NCI-H187 (cell line): ENCODE measurements at regions not wholly inside any gene's neighbourhood (a gene's known extent, or its start where the extent isn't known, plus 50 kb on each side); places are given as distances from the start of the nearest gene placed in this dataset.
"Not testable (repeated sequence)": the region's sequence is repeated elsewhere in the genome, so short reads cannot be mapped to it uniquely, and the experiment has no call there.

Experiments
- DNase-seq, 2 experiments: peaks; one replicate each; lab custom pipeline; 2025; lab: John Stamatoyannopoulos, UW

GRCh38 chr5:1748271-1748670 lies 51.4 kb downstream of the MRPL36 start:
- no peak for DNase-seq

DNA sequence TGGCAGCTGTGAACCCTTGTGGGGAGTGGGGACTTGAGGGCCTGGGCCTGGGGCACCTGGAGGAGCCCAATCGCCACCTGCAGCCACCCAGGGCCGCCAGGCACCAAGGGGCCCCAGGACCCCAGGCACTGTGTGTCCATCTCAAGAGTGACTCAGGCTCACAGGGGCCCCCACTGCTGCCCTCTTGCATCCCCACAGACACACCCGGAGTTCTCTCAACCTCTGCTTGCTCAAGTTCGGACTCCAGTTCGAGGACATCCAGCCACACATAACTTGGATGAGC lies 51.9 kb downstream of the MRPL36 start:
- DNase-seq, result no peak

- DNase-seq, result no peak
Observed at GRCh38 chr5:1747079-1747802, 52.4 kb downstream of the MRPL36 start.

DNA sequence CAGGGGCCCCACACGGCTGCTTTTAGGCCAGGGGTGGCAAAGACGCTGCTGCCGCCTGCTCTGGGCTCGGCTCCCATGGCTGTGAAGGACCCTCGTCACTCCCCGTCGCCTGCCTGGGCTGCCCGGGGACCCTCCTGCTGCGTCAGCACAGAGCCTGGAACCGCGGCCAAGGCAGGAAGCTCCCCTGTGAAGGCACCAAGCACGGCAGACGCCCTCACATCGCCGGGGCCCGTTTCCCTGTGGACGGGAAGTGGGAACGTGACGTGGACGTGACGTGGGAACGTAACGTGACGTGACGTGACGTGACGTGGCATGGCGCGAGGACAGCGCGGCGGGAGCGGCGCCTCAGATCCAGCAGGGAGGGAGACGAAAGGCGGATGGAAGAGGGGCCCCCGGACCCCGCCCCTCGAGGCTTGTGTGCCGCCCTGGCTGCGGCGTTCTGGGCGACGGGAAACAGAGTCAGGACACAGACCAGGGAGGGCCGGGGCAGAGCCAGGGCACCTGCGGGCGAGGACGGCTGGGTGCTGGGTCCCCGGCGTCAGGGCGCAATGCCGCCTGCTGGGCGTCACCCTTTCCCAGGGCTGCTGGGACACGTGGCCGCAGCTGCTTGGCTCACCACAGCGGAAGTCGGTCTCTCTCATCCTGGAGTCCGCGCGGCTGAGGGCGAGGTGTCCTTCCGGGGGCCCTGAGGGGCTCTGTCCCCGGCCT lies 53.1 kb downstream of the MRPL36 start:
- DNase-seq, result no peak

- no peak for DNase-seq
Observed at GRCh38 chr5:1745796-1746370, 53.8 kb downstream of the MRPL36 start.

DNA sequence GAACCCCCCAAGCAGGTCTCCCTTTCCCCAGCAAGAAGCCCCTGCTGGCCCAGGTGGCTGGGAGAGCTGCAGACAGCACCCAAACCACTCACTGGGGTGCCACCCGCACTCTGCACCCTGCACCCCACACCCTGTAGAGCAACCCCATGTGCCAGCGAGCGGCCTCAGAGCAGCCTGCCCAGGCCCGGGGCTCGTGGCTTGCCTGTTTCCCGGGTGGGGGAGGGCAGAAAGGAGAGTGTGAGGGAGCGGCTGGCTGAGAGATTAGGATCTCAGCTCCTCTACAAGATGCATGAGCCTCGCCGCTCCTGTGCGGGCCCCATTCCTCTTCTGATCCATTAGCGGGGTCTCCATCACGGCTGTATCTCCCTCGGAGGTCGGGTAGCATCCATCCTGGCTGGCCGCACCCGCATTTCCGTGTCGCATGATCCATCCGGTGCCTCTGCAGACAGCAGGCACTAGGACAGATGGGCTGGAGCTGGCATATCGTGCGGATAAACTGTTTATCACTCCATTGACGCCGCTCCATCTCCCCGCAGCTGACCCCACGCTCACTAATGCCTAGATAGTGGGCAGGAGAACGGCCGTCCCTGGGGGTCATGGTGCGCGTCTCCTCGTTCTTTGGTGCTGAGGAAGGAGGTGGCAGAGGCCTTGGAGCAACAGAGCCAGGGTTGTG lies 54.4 kb downstream of the MRPL36 start:
- DNase-seq, result no peak

GRCh38 chr5:1744393-1745122 lies 55.1 kb downstream of the MRPL36 start:
- no peak for DNase-seq

- DNase-seq, result no peak
Observed at GRCh38 chr5:1743769-1744085, 55.9 kb downstream of the MRPL36 start.

DNA sequence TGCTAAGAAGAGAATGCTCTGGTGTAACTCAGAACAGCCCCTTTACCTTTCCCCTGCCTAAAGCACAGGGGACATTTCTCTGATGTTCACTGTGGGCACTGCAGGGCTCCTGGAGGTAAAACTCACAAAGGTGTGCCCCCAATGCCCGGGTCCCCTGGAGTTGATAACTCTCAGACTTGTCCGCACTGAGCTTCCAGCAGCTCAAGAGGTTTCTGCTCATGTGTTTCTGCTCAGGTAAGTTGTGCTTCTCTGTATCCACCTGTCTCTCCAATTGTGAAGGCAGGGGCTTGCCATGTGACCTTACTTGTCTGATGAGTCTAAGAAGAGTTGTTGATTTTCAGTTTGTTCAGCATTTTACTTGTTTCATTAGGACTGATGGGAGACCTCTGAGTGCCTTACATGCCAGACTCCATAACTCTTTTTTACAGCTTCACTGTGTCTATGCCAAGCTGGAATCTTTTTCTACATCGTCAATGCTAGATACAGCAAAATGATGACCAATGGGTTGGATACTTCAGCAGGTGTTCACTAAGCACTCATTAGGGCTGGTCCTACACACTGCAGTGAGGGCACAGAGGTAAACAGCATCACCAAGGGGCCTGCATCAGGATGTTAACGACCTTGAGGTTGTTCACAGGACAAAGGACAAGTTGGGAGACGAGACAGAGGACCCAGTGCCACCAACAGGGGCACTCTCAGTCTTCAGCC lies 56.4 kb downstream of the MRPL36 start:
- no peak for DNase-seq

DNA sequence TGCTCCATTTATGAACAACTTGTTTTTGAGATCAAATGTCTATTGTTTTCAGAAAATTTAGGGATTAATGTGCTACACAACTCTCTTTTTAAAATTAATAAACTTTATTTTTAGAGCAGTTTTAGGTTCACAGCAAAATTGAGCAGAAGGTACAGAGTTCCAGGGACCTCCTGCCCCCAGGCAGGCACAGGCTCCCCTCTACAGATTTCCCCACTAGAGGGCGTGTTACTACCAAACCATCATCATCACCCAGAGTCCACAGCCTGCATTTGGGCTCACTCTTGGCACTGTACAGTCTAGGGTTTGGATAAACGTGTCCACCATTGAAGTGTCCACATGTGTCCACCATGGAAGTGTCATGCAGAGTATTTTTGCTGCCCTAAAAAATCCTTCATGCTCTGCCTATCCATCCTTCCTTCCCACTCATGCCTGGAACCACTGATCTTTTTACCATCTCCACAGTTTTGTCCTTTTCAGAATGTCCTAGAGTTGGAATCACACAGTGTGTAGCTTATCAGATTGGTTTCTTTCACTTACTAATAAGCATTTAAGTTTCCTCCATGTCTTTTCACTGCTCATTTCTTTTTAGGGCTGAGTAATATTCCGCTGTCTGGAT lies 61.7 kb downstream of the MRPL36 start:
- DNase-seq, result no peak

- DNase-seq, result no peak
Observed at GRCh38 chr5:1736889-1737711, 62.5 kb downstream of the MRPL36 start.

GRCh38 chr5:1736065-1736464 lies 63.6 kb downstream of the MRPL36 start:
- no peak for DNase-seq

DNA sequence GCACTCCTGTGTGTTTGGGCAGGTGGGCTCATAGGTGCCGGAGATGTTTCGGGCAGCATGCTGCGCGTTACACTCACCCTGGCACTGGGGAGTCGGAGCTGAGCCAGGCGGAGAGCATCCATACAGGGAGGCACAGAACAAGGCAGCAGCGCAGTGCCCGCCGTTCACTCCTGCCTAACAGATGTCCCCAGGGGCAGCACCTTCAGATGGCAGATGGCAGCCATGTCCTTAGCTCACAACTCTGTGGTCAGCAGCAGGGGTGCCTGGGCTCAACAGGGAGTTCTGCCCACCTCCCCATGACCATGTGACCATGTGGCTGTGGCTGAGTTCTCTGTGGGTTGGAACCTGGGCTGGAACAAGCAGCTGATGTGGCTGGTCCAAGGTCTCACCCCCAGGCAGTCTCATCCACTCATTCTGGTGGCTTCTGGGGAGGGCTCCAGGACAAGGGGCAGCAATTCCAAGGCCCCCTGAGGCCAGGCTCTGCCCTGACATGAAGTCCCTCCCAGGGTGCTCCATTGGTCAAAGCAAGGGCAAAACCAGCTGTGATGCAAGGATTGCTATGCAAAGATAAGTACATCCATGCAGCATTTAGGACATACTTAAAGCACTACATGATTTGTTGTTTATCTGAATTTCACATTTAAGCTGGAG lies 64.2 kb downstream of the MRPL36 start:
- DNase-seq, result no peak

- no peak for DNase-seq
Observed at GRCh38 chr5:1734908-1735289, 64.7 kb downstream of the MRPL36 start.

DNA sequence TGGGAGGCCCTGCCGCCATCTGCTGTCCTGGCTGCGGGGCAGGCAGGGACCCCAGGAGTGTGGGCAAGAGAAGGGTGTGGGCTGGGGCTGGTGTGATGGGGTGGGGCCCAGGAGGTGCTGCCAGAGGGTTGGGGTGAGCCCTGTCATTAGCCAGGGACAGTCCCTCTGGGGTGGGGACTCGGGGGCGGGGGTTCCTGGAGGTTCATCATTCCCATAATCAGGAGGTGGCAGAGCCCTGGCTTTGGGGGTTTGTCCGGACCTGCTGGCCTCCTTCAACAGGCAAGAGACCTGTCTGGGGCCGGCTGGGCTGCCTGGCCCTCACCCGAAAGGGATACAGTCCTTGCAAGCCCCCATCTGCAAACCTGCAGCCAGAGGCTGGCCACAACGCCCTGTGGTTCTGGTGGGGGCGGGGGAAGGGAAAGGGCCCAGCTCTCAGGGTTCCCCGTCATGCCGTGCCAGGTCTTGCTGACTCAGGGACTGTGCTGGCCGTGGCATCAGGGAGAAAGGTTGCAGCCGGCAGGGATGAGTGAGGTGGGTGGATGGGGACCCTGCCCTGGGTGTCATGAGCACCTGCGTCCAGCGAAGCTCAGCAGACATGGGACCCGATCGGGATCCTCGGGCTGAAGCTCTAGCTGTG lies 65.2 kb downstream of the MRPL36 start:
- no peak for DNase-seq

DNA sequence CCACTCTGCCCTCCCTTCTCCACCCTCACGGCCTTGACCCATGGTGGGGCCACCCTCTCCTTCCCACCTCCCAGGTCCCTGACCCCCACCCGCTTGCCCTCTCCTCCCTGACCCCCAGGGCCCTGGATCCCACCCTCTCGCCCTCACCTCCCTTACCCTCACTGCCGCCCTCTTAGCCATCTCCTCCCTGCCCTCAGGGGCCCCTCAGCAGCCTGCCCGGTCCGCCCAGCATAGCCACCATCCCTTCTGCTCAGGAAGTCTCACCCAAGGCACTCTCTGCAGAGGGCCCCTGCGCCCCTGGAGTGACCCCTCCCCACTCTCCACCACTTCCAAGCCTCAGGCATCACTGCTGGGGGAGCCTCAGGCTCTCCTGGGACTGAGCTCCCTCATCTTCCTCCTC lies 66.3 kb downstream of the MRPL36 start:
- no peak for DNase-seq

DNA sequence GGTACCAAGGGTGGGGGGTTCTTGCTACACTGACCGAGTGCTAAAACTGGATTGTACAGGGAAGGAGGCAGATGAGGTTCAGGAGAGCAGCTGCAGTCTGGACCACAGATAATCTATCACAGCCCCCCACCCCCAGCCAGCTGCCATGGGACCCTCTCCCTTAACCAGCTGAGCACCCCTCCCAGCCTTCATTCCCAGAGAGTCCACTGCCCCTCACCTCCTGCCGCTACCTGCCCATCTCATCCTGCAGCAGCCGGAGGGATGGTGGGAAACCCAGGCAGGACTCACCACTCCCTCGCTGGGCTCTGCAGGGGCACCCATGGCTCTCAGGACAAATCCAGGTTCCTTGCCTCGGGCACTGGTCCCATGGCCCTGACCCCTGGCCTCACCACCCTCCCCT lies 66.7 kb downstream of the MRPL36 start:
- DNase-seq, result no peak

- DNase-seq, result no peak
Observed at GRCh38 chr5:1732238-1732941, 67.2 kb downstream of the MRPL36 start.

GRCh38 chr5:1731855-1732237 lies 67.8 kb downstream of the MRPL36 start:
- DNase-seq, result not testable (repeated sequence)
